Fibroblast of lung (primary cell): ENCODE measurements at regions not wholly inside any gene's neighbourhood (a gene's known extent, or its start where the extent isn't known, plus 50 kb on each side); places are given as distances from the start of the nearest gene placed in this dataset.

Experiments used
- EZH2 ChIP-seq: IDR thresholded peaks from 2 replicates; pipeline ENCODE4 v1.5.1; 2012; ENCODE audit warnings: low read length, control low read depth, mild to moderate bottlenecking; ENCODE audit errors: missing control alignments
- TF ChIP-seq, protein P1 (sequence below), 2 donors: IDR thresholded peaks in 1 of 2; conservative IDR thresholded peaks in 1 of 2; 1 replicate in 1 of 2; 2 replicates in 1 of 2; pipeline ENCODE4 v1.5.1; 2011 to 2012; ENCODE audit warnings: low read length in 2 of 2, control low read depth in 1 of 2, inconsistent platforms in 1 of 2, low read depth in 1 of 2, mild to moderate bottlenecking in 1 of 2

DNA sequence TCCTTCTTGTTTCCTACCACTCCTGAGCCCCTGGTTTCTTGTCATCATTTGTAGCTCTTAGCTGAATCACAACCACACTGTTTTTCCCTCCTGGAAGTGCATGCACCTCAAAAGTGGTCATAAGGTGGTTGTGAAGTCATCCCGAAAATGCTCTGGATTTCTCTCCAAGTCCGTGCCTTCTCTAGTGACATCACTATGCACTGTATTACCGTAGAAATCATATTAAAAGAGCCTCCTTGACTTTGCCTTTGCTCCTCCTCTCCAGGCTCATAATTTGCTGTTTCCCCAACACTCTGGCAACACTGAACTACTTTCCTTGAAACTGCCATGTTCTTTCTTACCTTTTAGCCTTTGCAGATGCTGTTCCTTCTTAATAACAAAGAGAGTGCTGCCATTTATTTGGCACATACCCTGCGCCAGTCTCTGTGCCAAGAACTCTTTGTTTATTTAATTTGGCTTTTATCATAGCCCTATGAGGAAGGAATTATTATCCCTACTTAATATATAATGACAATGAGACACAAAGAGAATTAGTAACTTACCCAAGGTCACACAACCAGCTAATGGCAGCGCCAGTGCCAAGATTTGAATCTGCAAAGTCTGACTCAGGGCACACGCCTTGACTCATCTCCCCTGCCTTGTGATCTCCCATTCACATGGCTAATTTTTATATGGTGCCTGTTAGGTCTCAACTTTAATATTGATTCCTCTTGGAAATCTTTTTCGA, 115.4 kb downstream of the KIF4B start:
- TF ChIP-seq, protein P1, sequence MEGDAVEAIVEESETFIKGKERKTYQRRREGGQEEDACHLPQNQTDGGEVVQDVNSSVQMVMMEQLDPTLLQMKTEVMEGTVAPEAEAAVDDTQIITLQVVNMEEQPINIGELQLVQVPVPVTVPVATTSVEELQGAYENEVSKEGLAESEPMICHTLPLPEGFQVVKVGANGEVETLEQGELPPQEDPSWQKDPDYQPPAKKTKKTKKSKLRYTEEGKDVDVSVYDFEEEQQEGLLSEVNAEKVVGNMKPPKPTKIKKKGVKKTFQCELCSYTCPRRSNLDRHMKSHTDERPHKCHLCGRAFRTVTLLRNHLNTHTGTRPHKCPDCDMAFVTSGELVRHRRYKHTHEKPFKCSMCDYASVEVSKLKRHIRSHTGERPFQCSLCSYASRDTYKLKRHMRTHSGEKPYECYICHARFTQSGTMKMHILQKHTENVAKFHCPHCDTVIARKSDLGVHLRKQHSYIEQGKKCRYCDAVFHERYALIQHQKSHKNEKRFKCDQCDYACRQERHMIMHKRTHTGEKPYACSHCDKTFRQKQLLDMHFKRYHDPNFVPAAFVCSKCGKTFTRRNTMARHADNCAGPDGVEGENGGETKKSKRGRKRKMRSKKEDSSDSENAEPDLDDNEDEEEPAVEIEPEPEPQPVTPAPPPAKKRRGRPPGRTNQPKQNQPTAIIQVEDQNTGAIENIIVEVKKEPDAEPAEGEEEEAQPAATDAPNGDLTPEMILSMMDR (conservative IDR thresholded peaks at IDR 0.05 in 1 of 2, IDR thresholded peaks at IDR 0.05 in 1 of 2; ENCODE audit: low read depth in 1 of 2, low read length in 2 of 2) = no peak
- no peak for TF ChIP-seq EZH2
